ENCODE measurements at regions not wholly inside any gene's neighbourhood (a gene's known extent, or its start where the extent isn't known, plus 50 kb on each side); places are given as distances from the start of the nearest gene placed in this dataset.
"Not testable (repeated sequence)": the region's sequence is repeated elsewhere in the genome, so short reads cannot be mapped to it uniquely, and the experiment has no call there.

DNA sequence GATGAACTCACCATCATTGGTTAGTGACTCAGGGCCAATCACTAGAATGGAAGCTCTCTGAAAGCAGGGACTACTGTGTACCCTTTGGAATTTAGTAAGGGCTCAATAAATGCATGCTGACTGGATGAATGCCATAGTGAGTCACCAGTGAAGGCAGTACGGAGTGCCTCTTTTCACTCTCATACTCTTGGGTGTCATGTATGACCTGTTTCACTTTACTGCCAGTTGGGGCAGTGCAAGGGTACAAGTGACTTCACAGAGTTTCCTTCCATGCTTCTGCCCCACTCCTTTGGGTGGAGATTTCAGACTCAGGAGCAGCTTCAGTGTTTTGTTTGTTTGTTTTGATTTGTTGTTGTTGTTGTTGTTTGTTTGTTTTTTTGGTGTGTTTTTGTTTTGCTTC lies 57.7 kb downstream of the SOX3 start:
- DNase-seq: no peak

GRCh38 chrX:140440876-140441275 lies 64.0 kb downstream of the SOX3 start:
- DNase-seq: no peak

DNA sequence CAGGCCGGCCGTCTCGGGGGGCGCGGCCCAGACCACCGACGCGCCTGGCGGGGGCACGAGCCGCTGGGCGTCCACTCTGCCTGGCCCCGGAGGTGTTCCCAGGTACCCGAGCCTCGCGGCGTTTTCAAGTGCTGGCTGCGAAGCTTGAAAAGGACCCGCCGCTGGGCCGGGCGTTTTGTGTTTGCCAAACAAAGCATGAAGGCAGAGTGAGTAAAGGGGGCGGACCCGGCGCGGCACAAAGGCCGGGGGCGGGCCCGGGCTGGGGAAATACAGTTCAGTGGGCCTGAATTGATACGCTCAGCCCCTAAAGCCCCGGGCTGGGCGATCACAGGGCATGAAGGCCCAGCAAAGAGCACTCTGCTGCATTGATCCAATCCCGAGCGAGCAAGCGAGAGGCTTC lies 65.4 kb downstream of the SOX3 start:
- no peak for DNase-seq

DNA sequence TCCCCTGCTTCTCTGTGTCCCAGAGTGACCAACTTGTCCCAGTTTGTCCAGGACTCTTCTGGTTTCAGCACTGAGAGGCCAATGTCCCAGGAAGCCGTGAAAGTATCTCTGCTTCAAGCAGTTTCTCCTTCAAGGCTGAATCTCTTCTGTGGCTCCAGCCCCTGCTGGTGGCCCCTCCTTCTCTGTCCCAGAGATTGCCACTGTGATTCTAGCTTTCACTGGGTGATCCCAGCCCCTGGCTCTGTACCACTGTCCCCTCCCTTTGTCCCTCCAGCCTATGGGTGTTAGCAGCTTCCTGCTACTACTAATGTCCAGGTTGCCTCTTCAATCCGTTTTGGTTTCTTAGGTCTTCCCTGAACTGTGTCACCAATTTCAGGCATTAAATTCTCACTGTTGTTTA lies 70.5 kb downstream of the SOX3 start:
- no peak for DNase-seq

GRCh38 chrX:140433582-140433981 lies 71.3 kb downstream of the SOX3 start:
- DNase-seq: no peak

- no peak for DNase-seq
These were observed 72.3 kb downstream of the SOX3 start for GRCh38 chrX:140432346-140433175.

DNA sequence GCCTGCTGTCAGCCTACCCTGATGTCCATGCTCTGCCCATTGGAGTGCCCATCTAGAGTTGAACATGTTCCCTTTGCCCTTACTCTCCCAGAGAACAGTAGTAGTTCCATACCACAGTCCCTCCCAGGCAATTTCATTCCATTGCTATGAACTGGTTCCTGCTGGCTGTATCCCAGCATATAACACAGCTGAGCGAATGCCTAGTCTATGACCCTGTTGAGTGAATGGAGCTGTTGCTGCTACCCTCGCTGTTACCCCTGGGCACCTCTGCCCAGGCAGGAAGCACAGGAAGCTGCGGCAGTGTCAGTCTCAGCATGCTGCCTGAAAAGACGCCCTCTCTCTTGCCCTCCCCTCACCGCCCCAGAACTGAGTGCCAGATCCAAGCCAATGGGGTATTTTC lies 73.3 kb downstream of the SOX3 start:
- DNase-seq: no peak

DNA sequence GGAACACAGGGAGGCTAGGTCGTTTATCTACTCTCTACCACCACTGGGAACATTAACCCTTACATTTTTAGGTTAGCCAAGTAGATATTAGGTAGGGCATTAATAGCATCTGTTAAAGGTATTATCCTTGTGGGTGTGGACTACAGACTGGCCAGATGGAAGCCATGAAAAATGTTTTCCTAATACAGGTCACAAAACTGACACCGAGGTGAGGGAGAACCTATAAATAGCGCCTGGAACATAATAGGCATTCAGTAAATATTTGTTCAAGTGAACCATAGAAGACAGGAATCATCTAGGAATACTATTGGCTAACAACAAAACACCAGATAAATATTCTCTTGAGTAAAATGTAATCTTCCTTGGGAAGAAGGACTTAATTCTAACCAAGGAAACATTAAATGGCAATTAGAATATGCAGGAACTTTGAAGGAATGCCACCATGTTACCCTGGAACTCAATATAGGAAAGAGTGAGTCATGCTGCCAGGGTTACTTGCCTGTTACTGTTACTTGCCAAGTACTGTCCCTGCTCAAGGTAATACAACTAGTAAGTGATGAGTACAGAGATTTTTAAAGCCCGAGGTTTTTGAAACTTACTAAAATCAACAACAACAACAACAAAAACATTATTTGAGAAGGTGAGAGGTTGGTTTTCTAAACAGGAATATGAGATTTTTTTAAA lies 79.0 kb downstream of the SOX3 start:
- DNase-seq: no peak

GRCh38 chrX:140422501-140422900 lies 82.4 kb downstream of the SOX3 start:
- DNase-seq: no peak

DNA sequence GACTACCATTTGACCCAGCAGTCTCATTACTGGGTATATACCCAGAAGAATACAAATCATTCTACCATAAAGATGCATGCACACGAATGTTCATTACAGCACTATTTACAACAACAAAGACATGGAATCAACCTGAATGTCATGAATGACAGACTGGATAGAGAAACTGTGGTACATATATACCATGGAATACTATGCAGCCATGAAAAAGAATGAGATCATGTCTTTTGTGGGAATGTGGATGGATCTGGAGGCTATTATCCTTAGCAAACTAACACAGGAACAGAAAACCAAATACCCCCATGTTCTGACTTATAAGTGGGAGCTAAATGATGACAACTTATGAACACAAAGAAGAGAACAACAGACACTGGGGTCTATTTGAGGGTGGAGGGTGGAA lies 102.7 kb downstream of the SOX3 start:
- DNase-seq: not testable (repeated sequence)

DNA sequence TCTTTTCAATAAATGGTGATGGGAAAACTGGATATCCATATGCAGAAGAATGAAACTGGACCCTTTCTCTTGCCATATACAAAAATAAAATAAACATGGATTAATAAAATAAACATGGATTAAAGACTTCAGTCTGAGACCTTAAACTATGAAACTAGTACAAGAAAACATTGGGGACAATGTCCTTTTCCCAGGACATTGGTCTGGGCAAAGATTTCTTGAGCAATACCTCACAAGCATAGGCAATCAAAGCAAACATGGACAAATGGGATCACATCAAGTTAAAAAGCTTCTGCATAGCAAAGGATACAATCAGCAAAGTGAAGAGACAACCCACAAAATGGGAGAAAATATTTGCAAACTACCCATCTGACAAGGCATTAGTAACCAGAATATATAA lies 108.5 kb downstream of the SOX3 start:
- not testable (repeated sequence) for DNase-seq

- DNase-seq: no peak
These were observed 111.4 kb downstream of the SOX3 start for GRCh38 chrX:140393507-140393906.

DNA sequence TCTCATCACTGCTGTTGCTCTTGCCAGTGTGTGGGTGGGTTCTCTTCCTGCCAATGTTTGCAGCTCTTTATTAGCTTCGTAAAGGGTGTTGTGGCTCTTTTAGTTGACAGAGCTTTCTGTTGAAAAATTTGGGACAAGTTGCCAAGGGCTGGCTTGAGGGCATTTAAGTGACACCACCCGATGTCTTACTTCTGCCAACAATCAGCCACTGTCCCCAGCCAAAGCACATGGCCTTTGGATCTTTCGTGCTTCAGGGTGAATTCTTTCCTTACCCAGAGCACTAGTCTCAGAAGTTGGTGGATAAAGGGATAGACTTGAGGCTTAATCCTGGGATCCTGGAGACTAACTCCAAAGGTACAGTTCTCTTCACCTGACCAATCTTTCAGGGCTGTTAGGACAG lies 113.6 kb downstream of the SOX3 start:
- DNase-seq: no peak

DNA sequence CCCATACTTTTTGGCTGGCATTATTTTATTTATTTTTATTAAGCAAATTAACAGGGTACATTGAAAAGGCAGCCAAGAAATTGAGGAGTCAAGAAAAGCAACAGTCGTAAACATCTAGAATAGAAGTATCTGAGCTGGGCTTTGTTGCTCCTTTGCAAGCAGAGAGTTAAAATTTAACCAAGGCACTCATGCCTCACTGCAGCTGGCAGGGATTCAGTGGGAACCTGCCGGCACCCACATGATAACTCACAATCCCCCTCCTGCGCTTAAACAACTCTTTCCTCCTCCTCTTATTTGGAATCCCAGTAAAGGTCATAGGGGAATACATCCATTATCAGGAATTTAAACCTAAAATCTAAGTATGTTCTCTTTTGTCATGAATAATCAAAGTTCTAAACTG lies 115.5 kb downstream of the SOX3 start:
- DNase-seq: no peak

DNA sequence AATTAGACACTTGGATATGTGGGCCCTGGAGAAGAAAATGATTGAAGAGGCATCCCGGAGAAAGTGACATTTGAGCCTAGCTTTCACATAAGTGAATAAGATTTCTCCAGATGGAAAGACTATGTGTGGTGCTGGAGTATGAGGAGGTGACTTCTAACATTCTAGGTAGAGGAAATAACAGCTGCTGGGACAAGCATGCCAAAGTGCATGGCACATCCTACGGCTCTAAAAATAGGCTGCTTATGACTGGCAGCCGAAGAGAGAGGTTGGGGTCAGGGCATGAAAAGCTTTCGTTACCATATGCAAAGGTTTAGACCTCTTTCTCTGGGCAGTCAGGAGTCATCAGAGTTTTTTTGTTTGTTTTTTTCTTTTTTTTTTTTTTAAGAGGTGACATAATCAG lies 142.0 kb downstream of the SOX3 start:
- DNase-seq: no peak

GRCh38 chrX:140360924-140361323 lies 143.9 kb downstream of the SOX3 start:
- DNase-seq: no peak

DNA sequence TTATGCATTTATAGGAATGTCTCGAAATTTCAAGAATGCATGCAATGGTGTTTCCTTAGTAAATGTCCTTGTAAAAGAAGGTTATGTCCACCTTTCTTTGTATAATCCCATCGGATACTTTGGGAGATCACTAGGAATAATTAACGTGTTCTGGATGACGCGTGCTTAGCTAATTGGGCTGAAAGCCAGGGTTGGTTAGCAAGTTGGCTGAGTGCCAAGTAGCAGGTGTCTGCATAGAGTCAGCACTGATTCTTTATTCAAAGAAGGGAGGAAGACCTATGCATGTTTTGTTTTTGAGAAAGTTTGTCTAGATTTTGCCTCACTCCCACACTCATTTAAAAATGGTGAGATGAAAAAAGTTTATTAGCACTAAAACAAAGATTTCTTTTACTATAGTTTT lies 144.6 kb downstream of the SOX3 start:
- no peak for DNase-seq

DNA sequence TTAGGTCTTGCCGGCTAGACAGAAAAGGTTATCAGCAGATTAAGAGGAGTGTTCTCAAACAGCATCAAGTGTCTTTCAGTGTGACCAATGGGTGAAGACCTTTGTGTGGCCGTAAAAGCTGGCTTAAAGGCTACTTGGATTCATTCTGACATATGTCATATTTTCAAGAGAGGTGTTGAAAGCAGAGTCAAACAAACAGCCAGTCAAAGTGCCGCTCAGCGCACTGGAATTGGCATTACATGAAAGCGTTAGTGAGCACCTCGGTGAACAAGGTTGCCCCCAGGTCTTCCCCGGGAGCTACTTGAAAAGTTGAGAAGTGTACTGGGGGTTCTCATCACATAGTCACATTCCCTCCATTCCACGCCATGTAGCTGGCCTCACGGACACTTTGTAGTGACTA lies 148.9 kb downstream of the SOX3 start:
- DNase-seq: no peak

- DNase-seq: no peak
These were observed 149.4 kb downstream of the SOX3 start for GRCh38 chrX:140355429-140355828.

GRCh38 chrX:140354431-140355120 lies 150.3 kb downstream of the SOX3 start:
- DNase-seq: no peak

- no peak for DNase-seq
These were observed 158.1 kb downstream of the SOX3 start for GRCh38 chrX:140346729-140347128.

- no peak for DNase-seq
These were observed 161.5 kb downstream of the SOX3 start for GRCh38 chrX:140343226-140343868.

DNA sequence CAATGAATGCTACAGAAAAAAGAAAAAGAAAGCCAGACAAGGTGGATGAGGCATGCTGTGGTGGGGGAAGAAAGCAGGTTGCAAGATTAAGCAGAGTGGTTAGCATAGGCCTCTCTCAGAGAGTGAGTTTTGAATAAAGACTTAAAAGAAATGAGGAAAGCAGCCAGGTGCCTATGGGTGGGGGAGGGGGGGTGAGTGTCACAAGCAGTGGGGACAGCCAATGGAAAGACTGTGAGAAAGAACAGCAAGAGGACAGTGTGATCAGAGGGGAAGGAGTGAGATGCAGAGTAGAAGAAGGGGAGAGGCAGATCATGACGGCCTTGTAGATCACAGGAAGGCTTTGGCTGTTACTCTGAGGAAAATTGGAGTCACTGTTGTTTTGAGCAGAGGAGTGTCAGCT lies 162.5 kb downstream of the SOX3 start:
- no peak for DNase-seq

DNA sequence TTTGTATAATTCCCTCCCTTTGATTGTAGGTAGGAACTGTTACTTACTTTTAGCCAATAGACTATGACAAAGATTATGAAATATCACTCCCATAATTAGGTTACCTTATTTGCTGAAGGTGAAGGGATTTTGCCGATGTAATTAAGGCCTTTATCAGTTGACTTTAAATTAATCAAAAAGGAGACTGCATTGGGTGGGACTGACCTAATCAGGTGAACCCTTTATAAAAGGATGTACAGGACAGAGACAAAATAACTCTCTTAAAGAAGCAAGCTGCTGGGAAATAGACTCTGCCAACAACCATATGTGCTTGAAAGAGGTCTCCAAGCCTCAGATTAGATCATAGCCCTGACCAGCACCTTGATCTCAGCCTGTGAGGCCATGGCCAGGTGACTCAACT lies 167.6 kb downstream of the SOX3 start:
- no peak for DNase-seq
